Ascending aorta (tissue), 2 donors: ENCODE measurements at regions not wholly inside any gene's neighbourhood (a gene's known extent, or its start where the extent isn't known, plus 50 kb on each side); places are given as distances from the start of the nearest gene placed in this dataset.

Experiments
- DNase-seq, 2 donors: peaks; one replicate each; pipeline ENCODE4 v3.0.0-alpha.2; 2019; ENCODE audit warnings: low spot score in 2 of 2
- H3K27ac ChIP-seq, 2 donors: fragments of 200-600 bp; sonication (generic); one replicate each; pipeline ENCODE4 v1.5.1; 2016 to 2017; ENCODE audit warnings: mild to moderate bottlenecking in 1 of 2
- H3K27me3 ChIP-seq: fragments of 200-600 bp; sonication (generic); one replicate; pipeline ENCODE4 v1.5.1; 2017
- H3K36me3 ChIP-seq, 2 donors: fragments of 200-600 bp; sonication (generic); one replicate each; pipeline ENCODE4 v1.5.1; 2016
- H3K4me1 ChIP-seq, 2 donors: fragments of 200-600 bp; sonication (generic); one replicate each; pipeline ENCODE4 v1.5.1; 2016 to 2017; ENCODE audit warnings: mild to moderate bottlenecking in 1 of 2
- H3K4me3 ChIP-seq, 2 donors: fragments of 200-600 bp; sonication (generic); one replicate each; pipeline ENCODE4 v1.5.1; 2016 to 2017; ENCODE audit warnings: mild to moderate bottlenecking in 1 of 2
- H3K9me3 ChIP-seq, 2 donors: fragments of 200-600 bp; sonication (generic); one replicate each; pipeline ENCODE4 v1.5.1; 2016
- CTCF ChIP-seq, 3 experiments: fragments of 200-600 bp in 2 of 3; fragments of 450-650 bp in 1 of 3; sonication (generic) in 2 of 3; IDR thresholded peaks; one replicate each; pipeline ENCODE4 v1.5.1; 2016 to 2019; ENCODE audit warnings: antibody characterized with exemption in 3 of 3, mild to moderate bottlenecking in 1 of 3, moderate library complexity in 1 of 3
- intact Hi-C: fragments of 100-400 bp; cut with DNase I; formaldehyde crosslinking; loops from one replicate; pipeline ENCODE4 v1.15.1; 2023

DNA sequence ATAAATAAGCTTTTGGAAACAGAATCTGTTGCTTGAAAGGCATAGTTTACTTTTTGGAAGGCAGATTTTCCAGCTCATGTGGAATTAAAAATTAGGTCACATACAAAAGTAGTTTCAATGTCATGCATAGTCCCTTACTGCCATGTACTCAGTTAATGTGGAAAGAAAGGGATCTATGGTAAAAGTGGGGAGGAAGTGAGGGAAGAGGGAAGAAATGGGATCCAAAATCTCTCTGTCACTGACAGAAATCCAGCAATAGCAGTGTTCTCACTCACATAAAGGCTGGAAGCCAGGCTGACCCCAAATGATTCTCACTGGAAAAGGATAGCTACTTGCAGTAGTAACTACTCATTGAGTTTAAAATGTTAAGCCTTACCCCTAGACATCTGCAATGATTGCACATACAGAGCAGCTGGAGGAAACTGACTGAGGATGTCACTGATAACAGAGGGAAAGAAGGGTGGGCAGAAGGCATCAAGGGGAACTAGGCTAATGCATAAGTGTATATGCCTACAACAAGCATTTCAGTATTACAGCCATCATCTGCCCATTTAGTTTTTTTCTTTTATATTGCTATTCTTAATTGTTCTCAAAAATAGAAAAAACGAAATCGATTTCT is 445.6 kb downstream of the FAT4 start:
- H3K27ac ChIP-seq: no peak overlapping the region
- no peaks in the 10 kb centered on the region for H3K27me3 ChIP-seq
- no peaks in the 10 kb centered on the region for H3K9me3 ChIP-seq
- DNase-seq: no peak
- no peak for TF ChIP-seq CTCF (IDR thresholded peaks at IDR 0.05)
- no peak overlapping the region for H3K4me3 ChIP-seq
- intact Hi-C loops: no loop called here
- H3K36me3 ChIP-seq: no peaks in the 10 kb centered on the region
- no peaks in the 10 kb centered on the region for H3K4me1 ChIP-seq

DNA sequence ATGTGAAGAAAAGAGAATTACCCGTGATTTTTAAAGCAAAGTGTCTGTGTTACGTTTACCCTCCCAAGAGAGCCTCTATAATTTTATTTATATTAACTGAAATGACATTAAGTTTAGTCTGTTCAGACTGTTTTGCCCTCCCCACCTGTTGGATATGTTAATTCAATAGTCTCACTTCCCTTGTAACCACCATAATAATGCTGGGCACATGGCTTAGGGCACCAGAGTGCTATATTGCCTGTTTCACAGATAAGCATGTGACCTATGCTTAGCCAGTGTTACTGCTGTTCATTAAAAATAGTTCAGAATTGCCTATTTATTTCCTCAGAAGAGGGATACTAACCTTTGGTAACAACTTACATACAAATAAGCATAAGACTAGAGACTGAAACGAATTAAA is 446.2 kb downstream of the FAT4 start:
- H3K4me3 ChIP-seq: no peak overlapping the region
- no peaks in the 10 kb centered on the region for H3K36me3 ChIP-seq
- no peaks in the 10 kb centered on the region for H3K9me3 ChIP-seq
- no peaks in the 10 kb centered on the region for H3K4me1 ChIP-seq
- DNase-seq: no peak
- H3K27me3 ChIP-seq: no peaks in the 10 kb centered on the region
- no peak overlapping the region for H3K27ac ChIP-seq
- no peak for TF ChIP-seq CTCF (IDR thresholded peaks at IDR 0.05)
- intact Hi-C loops: no loop called here

GRCh38 chr4:125762537-125762936 is 447.8 kb downstream of the FAT4 start:
- intact Hi-C loops: no loop called here
- H3K27me3 ChIP-seq: no peaks in the 10 kb centered on the region
- no peaks in the 10 kb centered on the region for H3K9me3 ChIP-seq
- H3K36me3 ChIP-seq: no peaks in the 10 kb centered on the region
- no peak for DNase-seq
- no peak overlapping the region for H3K27ac ChIP-seq
- no peaks in the 10 kb centered on the region for H3K4me1 ChIP-seq
- TF ChIP-seq CTCF (IDR thresholded peaks at IDR 0.05): no peak
- no peak overlapping the region for H3K4me3 ChIP-seq

DNA sequence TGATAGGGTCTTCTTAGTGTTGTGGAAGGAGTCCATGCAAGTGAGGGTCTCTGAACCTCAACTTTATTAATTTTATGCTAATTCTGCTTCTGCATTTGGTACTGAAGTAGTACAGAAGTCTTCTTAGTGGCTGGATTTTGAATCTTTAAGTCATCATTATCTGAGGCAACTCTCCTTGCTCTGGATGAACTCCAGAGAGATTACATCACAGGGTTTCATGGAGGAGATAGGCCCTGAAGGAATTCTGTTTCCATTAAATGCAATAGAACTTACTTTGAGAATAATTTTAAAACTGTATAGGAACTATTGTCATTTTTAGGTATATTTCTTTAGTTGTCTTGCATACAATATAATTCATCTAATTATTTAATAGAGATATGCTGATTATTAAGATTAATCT is 451.2 kb downstream of the FAT4 start:
- no peak for DNase-seq
- Histone ChIP-seq H3K27ac (no peak overlapping the region), H3K27me3 (no peaks in the 10 kb centered on the region), H3K4me1 (no peaks in the 10 kb centered on the region), H3K36me3 (no peaks in the 10 kb centered on the region), H3K9me3 (no peaks in the 10 kb centered on the region), H3K4me3 (no peak overlapping the region)
- TF ChIP-seq CTCF (IDR thresholded peaks at IDR 0.05): no peak
- intact Hi-C loops: no loop called here

- no peak for DNase-seq
- no peaks in the 10 kb centered on the region for H3K36me3 ChIP-seq
- no peak for TF ChIP-seq CTCF (IDR thresholded peaks at IDR 0.05)
- intact Hi-C loops: no loop called here
- H3K27me3 ChIP-seq: no peaks in the 10 kb centered on the region
- no peak overlapping the region for H3K4me3 ChIP-seq
- H3K27ac ChIP-seq: no peak overlapping the region
- H3K9me3 ChIP-seq: no peaks in the 10 kb centered on the region
- H3K4me1 ChIP-seq: no peaks in the 10 kb centered on the region
Measured at GRCh38 chr4:125770814-125771398, 456.2 kb downstream of the FAT4 start.

GRCh38 chr4:125772680-125773079 is 457.9 kb downstream of the FAT4 start:
- no peaks in the 10 kb centered on the region for H3K36me3 ChIP-seq
- no peak for DNase-seq
- no peaks in the 10 kb centered on the region for H3K9me3 ChIP-seq
- no peaks in the 10 kb centered on the region for H3K27me3 ChIP-seq
- H3K4me1 ChIP-seq: no peaks in the 10 kb centered on the region
- TF ChIP-seq CTCF (IDR thresholded peaks at IDR 0.05): no peak
- no peak overlapping the region for H3K27ac ChIP-seq
- intact Hi-C loops: no loop called here
- no peak overlapping the region for H3K4me3 ChIP-seq
